ENCODE measurements at regions not wholly inside any gene's neighbourhood (a gene's known extent, or its start where the extent isn't known, plus 50 kb on each side); places are given as distances from the start of the nearest gene placed in this dataset.

- no peak for TF ChIP-seq CTCF (IDR thresholded peaks at IDR 0.05; ENCODE audit: low read length)
- TF ChIP-seq EZH2 (IDR thresholded peaks at IDR 0.05; ENCODE audit: borderline replicate concordance, low read length) = no peak
Measured at GRCh38 chr2:16135196-16135912, 195.0 kb downstream of the MYCN start.
